Transverse colon (tissue), 4 donors: ENCODE measurements at regions not wholly inside any gene's neighbourhood (a gene's known extent, or its start where the extent isn't known, plus 50 kb on each side); places are given as distances from the start of the nearest gene placed in this dataset.

Experiments
- DNase-seq: peaks from one replicate; pipeline ENCODE4 v3.0.0-alpha.2; 2019
- H3K27ac ChIP-seq, 4 donors: fragments of 200-600 bp; sonication (generic); 2 replicates each; pipeline ENCODE4 v1.5.1; 2016 to 2018; ENCODE audit warnings: inconsistent platforms in 4 of 4
- H3K27me3 ChIP-seq: fragments of 200-600 bp; sonication (generic); 2 replicates; pipeline ENCODE4 v1.5.1; 2017; ENCODE audit warnings: inconsistent platforms
- H3K36me3 ChIP-seq, 4 donors: fragments of 200-600 bp; sonication (generic); 2 replicates each; pipeline ENCODE4 v1.5.1; 2017 to 2019; ENCODE audit warnings: inconsistent platforms in 4 of 4
- H3K4me1 ChIP-seq, 4 donors: fragments of 200-600 bp; sonication (generic); 2 replicates each; pipeline ENCODE4 v1.5.1; 2017 to 2020; ENCODE audit warnings: inconsistent platforms in 4 of 4
- H3K4me3 ChIP-seq, 4 donors: fragments of 200-600 bp; sonication (generic); 1 replicate in 1 of 4; 2 replicates in 3 of 4; pipeline versions ENCODE4 v1.5.1 to v1.6.1; 2017 to 2019; ENCODE audit warnings: inconsistent platforms in 4 of 4
- H3K9me3 ChIP-seq, 2 donors: fragments of 200-600 bp; sonication (generic); 2 replicates each; pipeline ENCODE4 v1.5.1; 2017 to 2019; ENCODE audit warnings: inconsistent platforms in 2 of 2
- CTCF ChIP-seq, 5 experiments: fragments of 200-600 bp in 3 of 5; fragments of 450-650 bp in 2 of 5; sonication (generic) in 3 of 5; IDR thresholded peaks; 1 replicate in 2 of 5; 2 replicates in 3 of 5; pipeline ENCODE4 v1.5.1; 2016 to 2017; ENCODE audit warnings: antibody characterized with exemption in 5 of 5, inconsistent platforms in 3 of 5, mild to moderate bottlenecking in 2 of 5, moderate library complexity in 1 of 5
- EP300 ChIP-seq: sonication (generic); formaldehyde crosslinking; IDR thresholded peaks from one replicate; pipeline ENCODE4 v1.6.1; 2017; ENCODE audit warnings: antibody characterized with exemption, low read depth
- POLR2A ChIP-seq: fragments of 450-650 bp; IDR thresholded peaks from one replicate; pipeline ENCODE4 v1.6.1; 2016; ENCODE audit warnings: antibody characterized with exemption, mild to moderate bottlenecking, moderate library complexity
- POLR2AphosphoS5 ChIP-seq, 3 donors: sonication (generic); formaldehyde crosslinking; IDR thresholded peaks; one replicate each; pipeline ENCODE4 v1.6.1; 2016; ENCODE audit warnings: antibody characterized with exemption in 3 of 3
- WGBS, 2 donors: methylation state at CpG; one replicate each; pipeline ENCODE4 v1.1.5; 2018; ENCODE audit warnings: low coverage in 1 of 2; 5-methylcytosine and 5-hydroxymethylcytosine counted together
- in situ Hi-C, 4 donors: fragments of 200-750 bp; cut with MboI; loops; one replicate each; pipeline versions ENCODE4 v1.15.0 to v1.15.1; 2017; ENCODE audit warnings: low sequenced_read_pairs in 3 of 4, low pct_ligation_motif_present in 1 of 4, low pct_unique_long_range_greater_than_20kb in 1 of 4
- intact Hi-C: fragments of 100-400 bp; cut with DNase I; formaldehyde crosslinking; loops from one replicate; pipeline ENCODE4 v1.15.1; 2023; ENCODE audit warnings: low total_unique reads

- Histone ChIP-seq H3K4me1 (no peaks in the 10 kb centered on the region), H3K36me3 (no peaks in the 10 kb centered on the region), H3K4me3 (no peak overlapping the region), H3K9me3 (no peaks in the 10 kb centered on the region), H3K27me3 (no peaks in the 10 kb centered on the region), H3K27ac (no peak overlapping the region)
- WGBS, 2 donors: 60% methylated on average over 1 of the region's 1 CpG; no CpG with 5 or more reads in 1 of the 2 donors
- no peak for DNase-seq
- intact Hi-C loops (no loop called here), in situ Hi-C loops (no loop called here)
- TF ChIP-seq CTCF (IDR thresholded peaks at IDR 0.05) (no peak), POLR2AphosphoS5 (IDR thresholded peaks at IDR 0.05) (no peak), EP300 (no peak), POLR2A (no peak)
These were observed 72.7 kb upstream of the NALF2 start for GRCh38 chrX:69431420-69431819.

GRCh38 chrX:69430785-69431184 is 73.3 kb upstream of the NALF2 start:
- intact Hi-C loops (no loop called here), in situ Hi-C loops (no loop called here)
- no peaks in the 10 kb centered on the region for H3K36me3 ChIP-seq
- WGBS, 2 donors: 63% methylated on average over 2 of the region's 2 CpGs; no CpG with 5 or more reads in 1 of the 2 donors
- no peaks in the 10 kb centered on the region for H3K9me3 ChIP-seq
- no peak overlapping the region for H3K4me3 ChIP-seq
- TF ChIP-seq POLR2A (no peak), CTCF (IDR thresholded peaks at IDR 0.05) (no peak), EP300 (no peak), POLR2AphosphoS5 (IDR thresholded peaks at IDR 0.05) (no peak)
- H3K27ac ChIP-seq: no peak overlapping the region
- DNase-seq: no peak
- no peaks in the 10 kb centered on the region for H3K27me3 ChIP-seq
- H3K4me1 ChIP-seq: no peaks in the 10 kb centered on the region

- Histone ChIP-seq H3K4me3 (no peak overlapping the region), H3K27me3 (no peaks in the 10 kb centered on the region), H3K9me3 (no peaks in the 10 kb centered on the region), H3K4me1 (no peaks in the 10 kb centered on the region), H3K27ac (no peak overlapping the region), H3K36me3 (no peaks in the 10 kb centered on the region)
- DNase-seq: no peak
- intact Hi-C loops (no loop called here), in situ Hi-C loops (no loop called here)
- TF ChIP-seq EP300 (no peak), CTCF (IDR thresholded peaks at IDR 0.05) (no peak), POLR2A (no peak), POLR2AphosphoS5 (IDR thresholded peaks at IDR 0.05) (no peak)
- WGBS, 2 donors: 33 to 60% methylated on average over 1 to 6 of the region's 6 CpGs
These were observed 74.6 kb upstream of the NALF2 start for GRCh38 chrX:69429339-69430015.

- H3K9me3 ChIP-seq: no peaks in the 10 kb centered on the region
- no peak overlapping the region for H3K27ac ChIP-seq
- WGBS, 2 donors: 56% methylated on average over 2 of the region's 2 CpGs; no CpG with 5 or more reads in 1 of the 2 donors
- intact Hi-C loops: no loop called here
- TF ChIP-seq POLR2AphosphoS5 (IDR thresholded peaks at IDR 0.05): no peak
- TF ChIP-seq POLR2A: no peak
- no peak for TF ChIP-seq EP300
- TF ChIP-seq CTCF (IDR thresholded peaks at IDR 0.05): no peak
- no peaks in the 10 kb centered on the region for H3K27me3 ChIP-seq
- no peak for DNase-seq
- no peaks in the 10 kb centered on the region for H3K36me3 ChIP-seq
- no peaks in the 10 kb centered on the region for H3K4me1 ChIP-seq
- in situ Hi-C loops: no loop called here
- H3K4me3 ChIP-seq: no peak overlapping the region
These were observed 75.9 kb upstream of the NALF2 start for GRCh38 chrX:69428216-69428615.
